GM19467 (cell line): ENCODE measurements at regions not wholly inside any gene's neighbourhood (a gene's known extent, or its start where the extent isn't known, plus 50 kb on each side); places are given as distances from the start of the nearest gene placed in this dataset.
A peak's percentile ranks its signal among the peaks of the same experiment; 100 is the strongest.

Experiments
- ATAC-seq: cut with Tn5 transposase; IDR thresholded peaks from one replicate; pipeline ENCODE4 v1.9.1; 2021; ENCODE audit warnings: mild to moderate bottlenecking, moderate library complexity; ENCODE audit not compliant: unreplicated experiment

GRCh38 chr13:80413611-80414010, 72.7 kb upstream of the SPRY2 start:
- no peak for ATAC-seq

- ATAC-seq, result no peak
Measured at GRCh38 chr13:80408270-80408669, 67.3 kb upstream of the SPRY2 start.

- no peak for ATAC-seq
Measured at GRCh38 chr13:80400865-80401426, 60.0 kb upstream of the SPRY2 start.

- ATAC-seq, result no peak
Measured at GRCh38 chr13:80400164-80400864, 59.4 kb upstream of the SPRY2 start.

- ATAC-seq, result peak; percentile 51
Measured at GRCh38 chr13:80399340-80400163, 58.6 kb upstream of the SPRY2 start.
